HCT116 (cell line): ENCODE measurements at regions not wholly inside any gene's neighbourhood (a gene's known extent, or its start where the extent isn't known, plus 50 kb on each side); places are given as distances from the start of the nearest gene placed in this dataset.

ENCODE experiments used
- ATAC-seq: fragments of 200-7000 bp; cut with Tn5 transposase; 2 replicates; pipeline ENCODE4 v1.9.1; 2020; ENCODE audit warnings: mild to moderate bottlenecking, moderate library complexity
- BruUV-seq: library from RNA; stranded (reverse); fragments of 400-500 nt; replicated peaks from 2 replicates; lab custom pipeline; 2021; lab: Mats Ljungman, UMichigan
- CTCF ChIA-PET: fragments of 300-600 bp; sonication (Branson Sonifier 250); formaldehyde crosslinking; loops from one replicate; lab custom pipeline; 2021; ENCODE audit warnings: antibody characterized with exemption; lab: Charles Lee
- POLR2A ChIA-PET: fragments of 300-600, 350-600 bp; sonication (Branson Sonifier 250); formaldehyde crosslinking; loops from one replicate; lab custom pipeline; 2021; ENCODE audit warnings: antibody characterized with exemption; lab: Charles Lee
- RAD21 ChIA-PET, 2 experiments: fragments of 300-600 bp; sonication (Branson Sonifier 250); formaldehyde crosslinking; loops; one replicate each; lab custom pipeline; 2023; ENCODE audit warnings: low total read pairs in 2 of 2; ENCODE audit not compliant: uncharacterized antibody in 2 of 2, unreplicated experiment in 2 of 2, low non-redundant PET in 1 of 2; lab: Charles Lee
- DNase-seq: peaks from one replicate; pipeline ENCODE4 v3.0.0-alpha.2; 2010; ENCODE audit warnings: low read depth, low spot score
- H2AFZ ChIP-seq: fragments of 200-600 bp; shearing (Covaris generic), sonication (generic); 2 replicates; pipeline ENCODE4 v1.6.1; 2017; ENCODE audit warnings: low read depth, mixed run types, mixed read lengths, antibody characterized with exemption, low read length; ENCODE audit not compliant: poor library complexity, severe bottlenecking
- H3K27ac ChIP-seq: 2 replicates; pipeline ENCODE4 v1.5.1; 2012; ENCODE audit warnings: low read depth, low read length
- H3K27me3 ChIP-seq: fragments of 200-600 bp; sonication (generic); 2 replicates; pipeline ENCODE4 v1.6.1; 2016; ENCODE audit warnings: mixed run types, low read length, mixed read lengths; ENCODE audit not compliant: insufficient read depth
- H3K36me3 ChIP-seq, 2 experiments: fragments of 200-500 bp in 1 of 2; fragments of 200-600 bp in 1 of 2; sonication (Bioruptor generic) in 1 of 2; sonication (generic) in 1 of 2; 2 replicates each; pipeline versions ENCODE4 v1.5.1 to v1.6.1; 2014 to 2016; ENCODE audit warnings: low read length in 2 of 2, inconsistent platforms in 1 of 2, mixed read lengths in 1 of 2, mixed run types in 1 of 2; ENCODE audit not compliant: insufficient read depth in 2 of 2, control insufficient read depth in 1 of 2
- H3K4me1 ChIP-seq, 2 experiments: fragments of 200-600 bp in 1 of 2; sonication (generic) in 1 of 2; 2 replicates each; pipeline versions ENCODE4 v1.5.1 to v1.6.1; 2012 to 2017; ENCODE audit warnings: low read length in 2 of 2, inconsistent platforms in 1 of 2, mild to moderate bottlenecking in 1 of 2, mixed read lengths in 1 of 2, mixed run types in 1 of 2, moderate library complexity in 1 of 2; ENCODE audit not compliant: insufficient read depth in 2 of 2, control insufficient read depth in 1 of 2
- H3K4me2 ChIP-seq: fragments of 200-600 bp; sonication (generic); 2 replicates; pipeline ENCODE4 v1.6.1; 2017; ENCODE audit warnings: mixed run types, low read length, mixed read lengths
- H3K4me3 ChIP-seq, 2 experiments: fragments of 200-600 bp in 1 of 2; sonication (generic) in 1 of 2; replicated peaks in 1 of 2; 2 replicates each; pipeline ENCODE4 v1.5.1; 2011 to 2016; ENCODE audit warnings: low read length in 2 of 2, control low read depth in 1 of 2, low read depth in 1 of 2, mild to moderate bottlenecking in 1 of 2, mixed read lengths in 1 of 2, mixed run types in 1 of 2
- H3K79me2 ChIP-seq: fragments of 200-600 bp; sonication (generic); 2 replicates; pipeline ENCODE4 v1.6.1; 2017; ENCODE audit warnings: mild to moderate bottlenecking, mixed run types, low read length, moderate library complexity, mixed read lengths; ENCODE audit not compliant: insufficient read depth
- H3K9ac ChIP-seq: fragments of 200-600 bp; sonication (generic); 2 replicates; pipeline ENCODE4 v1.6.1; 2016; ENCODE audit warnings: low read length, mixed read lengths
- H3K9me2 ChIP-seq: fragments of 200-600 bp; sonication (generic), shearing (Covaris generic); 2 replicates; pipeline ENCODE4 v1.6.1; 2017; ENCODE audit warnings: mixed run types, mild to moderate bottlenecking, moderate library complexity; ENCODE audit not compliant: insufficient read depth
- H3K9me3 ChIP-seq, 2 experiments: fragments of 200-500 bp in 1 of 2; fragments of 200-600 bp in 1 of 2; sonication (Bioruptor generic) in 1 of 2; sonication (generic) in 1 of 2; 2 replicates each; pipeline ENCODE4 v1.6.1; 2014 to 2017; ENCODE audit warnings: low read length in 2 of 2, mixed read lengths in 2 of 2, inconsistent platforms in 1 of 2, low read depth in 1 of 2, mild to moderate bottlenecking in 1 of 2, mixed run types in 1 of 2, moderate library complexity in 1 of 2; ENCODE audit not compliant: control insufficient read depth in 1 of 2, insufficient read depth in 1 of 2
- H4K20me1 ChIP-seq: fragments of 200-600 bp; sonication (generic), shearing (Covaris generic); 2 replicates; pipeline ENCODE4 v1.6.1; 2017; ENCODE audit warnings: mixed run types, mild to moderate bottlenecking, moderate library complexity; ENCODE audit not compliant: insufficient read depth
- CBX3 ChIP-seq: IDR thresholded peaks from 2 replicates; pipeline ENCODE4 v1.6.1; 2012; ENCODE audit warnings: low read depth
- CEBPB ChIP-seq: IDR thresholded peaks from 2 replicates; pipeline ENCODE4 v1.6.1; 2012; ENCODE audit warnings: low read depth
- CTCF ChIP-seq, 3 experiments: fragments of 200-600 bp in 1 of 3; sonication (generic) in 1 of 3; IDR thresholded peaks in 2 of 3; conservative IDR thresholded peaks in 1 of 3; 2 replicates each; pipeline ENCODE4 v1.5.1; 2012 to 2017; ENCODE audit warnings: low read depth in 2 of 3, low read length in 2 of 3, antibody characterized with exemption in 1 of 3, borderline replicate concordance in 1 of 3, control low read depth in 1 of 3, mild to moderate bottlenecking in 1 of 3, mixed read lengths in 1 of 3, mixed run types in 1 of 3, moderate library complexity in 1 of 3; ENCODE audit not compliant: insufficient read depth in 1 of 3
- EGR1 ChIP-seq: IDR thresholded peaks from 2 replicates; pipeline ENCODE4 v1.6.1; 2012; ENCODE audit warnings: low read depth
- ELF1 ChIP-seq: IDR thresholded peaks from 2 replicates; pipeline ENCODE4 v1.6.1; 2012; ENCODE audit warnings: low read depth, borderline replicate concordance
- EZH2 ChIP-seq: fragments of 200-600 bp; sonication (generic); IDR thresholded peaks from 2 replicates; pipeline ENCODE4 v1.6.1; 2017; ENCODE audit warnings: antibody characterized with exemption, mixed run types
- EZH2phosphoT487 ChIP-seq: fragments of 200-600 bp; IDR thresholded peaks from 2 replicates; pipeline ENCODE4 v1.6.1; 2018; ENCODE audit warnings: antibody characterized with exemption, borderline replicate concordance
- FOSL1 ChIP-seq: IDR thresholded peaks from 2 replicates; pipeline ENCODE4 v1.6.1; 2012; ENCODE audit warnings: low read depth
- JUND ChIP-seq: IDR thresholded peaks from 2 replicates; pipeline ENCODE4 v1.6.1; 2012
- MAX ChIP-seq: IDR thresholded peaks from 2 replicates; pipeline ENCODE4 v1.6.1; 2012
- POLR2A ChIP-seq: IDR thresholded peaks from 2 replicates; pipeline ENCODE4 v1.7.0; 2011; ENCODE audit warnings: borderline replicate concordance; ENCODE audit not compliant: insufficient read depth, insufficient read length; ENCODE audit errors: extremely low read depth
- POLR2AphosphoS5 ChIP-seq: IDR thresholded peaks from 2 replicates; pipeline ENCODE4 v1.6.1; 2011; ENCODE audit warnings: mild to moderate bottlenecking, low read depth, low read length, moderate library complexity
- REST ChIP-seq: IDR thresholded peaks from 2 replicates; pipeline ENCODE4 v1.6.1; 2012; ENCODE audit warnings: low read depth
- SRF ChIP-seq: IDR thresholded peaks from 2 replicates; pipeline ENCODE4 v1.6.1; 2012; ENCODE audit warnings: low read depth
- TCF7L2 ChIP-seq: IDR thresholded peaks from 2 replicates; pipeline ENCODE4 v1.7.0; 2011; ENCODE audit warnings: borderline replicate concordance, inconsistent platforms; ENCODE audit not compliant: insufficient read depth, insufficient read length; ENCODE audit errors: extremely low read depth
- ZBTB33 ChIP-seq: IDR thresholded peaks from 2 replicates; pipeline ENCODE4 v1.6.1; 2011; ENCODE audit warnings: mild to moderate bottlenecking, low read length, moderate library complexity; ENCODE audit not compliant: insufficient replicate concordance; ENCODE audit errors: extremely low read depth
- ZFX ChIP-seq: fragments of 450-650 bp; IDR thresholded peaks from 2 replicates; pipeline ENCODE4 v1.6.1; 2017
- intact Hi-C: fragments of 100-400 bp; cut with micrococcal nuclease; formaldehyde crosslinking; loops from 2 replicates; pipeline ENCODE4 v1.10.0; 2022

GRCh38 chr6:74927299-74927698 is 278.6 kb downstream of the COL12A1 start:
- Histone ChIP-seq H3K9me3 (no peaks in the 10 kb centered on the region), H3K9ac (no peak overlapping the region), H3K27me3 (no peaks in the 10 kb centered on the region), H3K79me2 (no peaks in the 10 kb centered on the region), H3K4me3 (no peak overlapping the region), H3K36me3 (no peaks in the 10 kb centered on the region), H4K20me1 (no peaks in the 10 kb centered on the region), H3K27ac (no peak overlapping the region), H3K9me2 (no peaks in the 10 kb centered on the region), H3K4me1 (peaks cover 3 to 6% of the 10 kb centered on the region in 2 experiments; a peak in 1 of 4 replicates), H3K4me2 (no peak overlapping the region), H2AFZ (no peak overlapping the region)
- intact Hi-C loops, result no loop called here
- no peak for ATAC-seq
- no TSS peak for BruUV-seq
- CTCF ChIA-PET, result no interaction called here
- TF ChIP-seq CTCF (IDR thresholded peaks at IDR 0.05 in 2 of 3, conservative IDR thresholded peaks at IDR 0.05 in 1 of 3; ENCODE audit: borderline replicate concordance in 1 of 3, insufficient read depth in 1 of 3, low read depth in 2 of 3, low read length in 2 of 3) (no peak), CBX3 (no peak), ZFX (no peak), POLR2AphosphoS5 (no peak), POLR2A (no peak), SRF (no peak), EGR1 (no peak), EZH2phosphoT487 (no peak), EZH2 (no peak), CEBPB (no peak), ELF1 (no peak), REST (no peak), TCF7L2 (no peak), MAX (no peak), FOSL1 (no peak), ZBTB33 (no peak), JUND (no peak)
- DNase-seq, result no peak
- RAD21 ChIA-PET, result no interaction called here
- POLR2A ChIA-PET, result no interaction called here
